Breast epithelium (tissue), 4 donors: ENCODE measurements at regions not wholly inside any gene's neighbourhood (a gene's known extent, or its start where the extent isn't known, plus 50 kb on each side); places are given as distances from the start of the nearest gene placed in this dataset.

Experiments
- DNase-seq, 2 donors: peaks; one replicate each; pipeline ENCODE4 v3.0.0-alpha.2; 2019; ENCODE audit warnings: low spot score in 2 of 2
- H3K27ac ChIP-seq, 2 donors: fragments of 200-600 bp; sonication (generic) in 1 of 2; one replicate each; pipeline ENCODE4 v1.5.1; 2016 to 2019; ENCODE audit warnings: mild to moderate bottlenecking in 1 of 2
- H3K27me3 ChIP-seq, 2 donors: fragments of 200-600 bp; sonication (generic) in 1 of 2; one replicate each; pipeline versions ENCODE4 v1.5.1 to v1.6.0; 2017 to 2019; ENCODE audit warnings: control low read depth in 1 of 2, mild to moderate bottlenecking in 1 of 2
- H3K36me3 ChIP-seq: fragments of 200-600 bp; one replicate; pipeline ENCODE4 v1.5.1; 2019
- H3K4me1 ChIP-seq, 2 donors: fragments of 200-600 bp; sonication (generic); one replicate each; pipeline ENCODE4 v1.5.1; 2016 to 2019; ENCODE audit warnings: control low read depth in 1 of 2
- H3K4me3 ChIP-seq, 3 donors: fragments of 200-600 bp; sonication (generic); 1 replicate in 2 of 3; 2 replicates in 1 of 3; pipeline ENCODE4 v1.5.1; 2016 to 2019; ENCODE audit warnings: mild to moderate bottlenecking in 3 of 3, moderate library complexity in 2 of 3
- H3K9me3 ChIP-seq, 2 donors: fragments of 200-600 bp; sonication (generic) in 1 of 2; one replicate each; pipeline ENCODE4 v1.5.1; 2016 to 2019; ENCODE audit warnings: control low read depth in 1 of 2
- CTCF ChIP-seq, 3 donors: fragments of 450-650 bp; IDR thresholded peaks; one replicate each; pipeline ENCODE4 v1.5.1; 2016 to 2017; ENCODE audit warnings: antibody characterized with exemption in 3 of 3, mild to moderate bottlenecking in 3 of 3, moderate library complexity in 3 of 3
- POLR2A ChIP-seq: fragments of 450-650 bp; IDR thresholded peaks from one replicate; pipeline ENCODE4 v1.6.1; 2016; ENCODE audit warnings: antibody characterized with exemption, mild to moderate bottlenecking, moderate library complexity
- POLR2AphosphoS5 ChIP-seq, 3 donors: sonication (generic); formaldehyde crosslinking; IDR thresholded peaks; one replicate each; pipeline ENCODE4 v1.6.1; 2017; ENCODE audit warnings: antibody characterized with exemption in 3 of 3
- intact Hi-C: fragments of 100-400 bp; cut with DNase I; formaldehyde crosslinking; loops from one replicate; pipeline ENCODE4 v1.15.1; 2023; ENCODE audit warnings: low total_unique reads

GRCh38 chr9:115391168-115391825, 273.3 kb upstream of the TNC start:
- H3K9me3 ChIP-seq = no peaks in the 10 kb centered on the region
- intact Hi-C loops = no loop called here
- H3K27me3 ChIP-seq = no peaks in the 10 kb centered on the region
- H3K4me1 ChIP-seq = no peaks in the 10 kb centered on the region
- TF ChIP-seq POLR2AphosphoS5 (IDR thresholded peaks at IDR 0.05) (no peak), CTCF (IDR thresholded peaks at IDR 0.05) (no peak), POLR2A (no peak)
- no peaks in the 10 kb centered on the region for H3K36me3 ChIP-seq
- no peak for DNase-seq
- H3K4me3 ChIP-seq = no peak overlapping the region
- no peak overlapping the region for H3K27ac ChIP-seq

GRCh38 chr9:115393976-115394775, 276.2 kb upstream of the TNC start:
- no peak for TF ChIP-seq CTCF (IDR thresholded peaks at IDR 0.05)
- TF ChIP-seq POLR2AphosphoS5 (IDR thresholded peaks at IDR 0.05) = no peak
- TF ChIP-seq POLR2A = no peak
- Histone ChIP-seq H3K27me3 (no peaks in the 10 kb centered on the region), H3K4me3 (no peak overlapping the region), H3K36me3 (no peaks in the 10 kb centered on the region), H3K9me3 (no peaks in the 10 kb centered on the region), H3K27ac (no peak overlapping the region), H3K4me1 (no peaks in the 10 kb centered on the region)
- intact Hi-C loops = no loop called here
- no peak for DNase-seq

GRCh38 chr9:115395511-115396021, 277.6 kb upstream of the TNC start:
- H3K4me1 ChIP-seq = no peaks in the 10 kb centered on the region
- no peaks in the 10 kb centered on the region for H3K36me3 ChIP-seq
- intact Hi-C loops = no loop called here
- TF ChIP-seq POLR2A (no peak), CTCF (IDR thresholded peaks at IDR 0.05) (no peak), POLR2AphosphoS5 (IDR thresholded peaks at IDR 0.05) (no peak)
- no peaks in the 10 kb centered on the region for H3K9me3 ChIP-seq
- no peak for DNase-seq
- H3K4me3 ChIP-seq = no peak overlapping the region
- no peak overlapping the region for H3K27ac ChIP-seq
- H3K27me3 ChIP-seq = no peaks in the 10 kb centered on the region

- Histone ChIP-seq H3K4me3 (no peak overlapping the region), H3K27ac (no peak overlapping the region), H3K27me3 (no peaks in the 10 kb centered on the region), H3K36me3 (no peaks in the 10 kb centered on the region), H3K9me3 (no peaks in the 10 kb centered on the region), H3K4me1 (no peaks in the 10 kb centered on the region)
- DNase-seq = no peak
- intact Hi-C loops = no loop called here
- TF ChIP-seq POLR2A = no peak
- TF ChIP-seq CTCF (IDR thresholded peaks at IDR 0.05) = no peak
- no peak for TF ChIP-seq POLR2AphosphoS5 (IDR thresholded peaks at IDR 0.05)
These were observed 278.1 kb upstream of the TNC start for GRCh38 chr9:115396071-115396529.
